HG03064 (cell line): ENCODE measurements at regions not wholly inside any gene's neighbourhood (a gene's known extent, or its start where the extent isn't known, plus 50 kb on each side); places are given as distances from the start of the nearest gene placed in this dataset.
"Not testable (repeated sequence)": the region's sequence is repeated elsewhere in the genome, so short reads cannot be mapped to it uniquely, and the experiment has no call there.

ENCODE experiments used
- ATAC-seq: cut with Tn5 transposase; IDR thresholded peaks from one replicate; pipeline ENCODE4 v1.9.1; 2021; ENCODE audit warnings: low read depth; ENCODE audit not compliant: unreplicated experiment

- not testable (repeated sequence) for ATAC-seq
These were observed 436.3 kb downstream of the GOLGA6L6 start for GRCh38 chr15:20105011-20105990.

GRCh38 chr15:20104551-20104950 is 437.0 kb downstream of the GOLGA6L6 start:
- not testable (repeated sequence) for ATAC-seq

GRCh38 chr15:20102862-20103261 is 438.7 kb downstream of the GOLGA6L6 start:
- ATAC-seq, result not testable (repeated sequence)

GRCh38 chr15:20102209-20102608 is 439.4 kb downstream of the GOLGA6L6 start:
- not testable (repeated sequence) for ATAC-seq

- not testable (repeated sequence) for ATAC-seq
These were observed 440.3 kb downstream of the GOLGA6L6 start for GRCh38 chr15:20101281-20101680.

GRCh38 chr15:20100604-20101270 is 440.9 kb downstream of the GOLGA6L6 start:
- not testable (repeated sequence) for ATAC-seq

- not testable (repeated sequence) for ATAC-seq
These were observed 445.8 kb downstream of the GOLGA6L6 start for GRCh38 chr15:20095699-20096303.

- ATAC-seq, result not testable (repeated sequence)
These were observed 452.1 kb downstream of the GOLGA6L6 start for GRCh38 chr15:20089541-20089940.

GRCh38 chr15:20084026-20084425 is 457.6 kb downstream of the GOLGA6L6 start:
- ATAC-seq, result not testable (repeated sequence)

- ATAC-seq, result not testable (repeated sequence)
These were observed 467.5 kb downstream of the GOLGA6L6 start for GRCh38 chr15:20074082-20074481.

GRCh38 chr15:20069043-20069442 is 472.6 kb downstream of the GOLGA6L6 start:
- not testable (repeated sequence) for ATAC-seq

- not testable (repeated sequence) for ATAC-seq
These were observed 475.4 kb downstream of the GOLGA6L6 start for GRCh38 chr15:20066173-20066572.

GRCh38 chr15:20065508-20065907 is 476.1 kb downstream of the GOLGA6L6 start:
- ATAC-seq, result not testable (repeated sequence)

- not testable (repeated sequence) for ATAC-seq
These were observed 478.4 kb downstream of the GOLGA6L6 start for GRCh38 chr15:20063167-20063566.

- ATAC-seq, result not testable (repeated sequence)
These were observed 480.8 kb downstream of the GOLGA6L6 start for GRCh38 chr15:20060838-20061237.

GRCh38 chr15:20056871-20057270 is 484.7 kb downstream of the GOLGA6L6 start:
- not testable (repeated sequence) for ATAC-seq

GRCh38 chr15:20055921-20056320 is 485.7 kb downstream of the GOLGA6L6 start:
- not testable (repeated sequence) for ATAC-seq

GRCh38 chr15:20048189-20048588 is 493.4 kb downstream of the GOLGA6L6 start:
- ATAC-seq, result not testable (repeated sequence)

- not testable (repeated sequence) for ATAC-seq
These were observed 496.4 kb downstream of the GOLGA6L6 start for GRCh38 chr15:20045165-20045564.

GRCh38 chr15:20040691-20041090 is 500.9 kb downstream of the GOLGA6L6 start:
- not testable (repeated sequence) for ATAC-seq

GRCh38 chr15:20025040-20025439 is 516.6 kb downstream of the GOLGA6L6 start:
- not testable (repeated sequence) for ATAC-seq
